ENCODE measurements at regions not wholly inside any gene's neighbourhood (a gene's known extent, or its start where the extent isn't known, plus 50 kb on each side); places are given as distances from the start of the nearest gene placed in this dataset.

GRCh38 chr4:125398263-125399002 is 83.7 kb downstream of the FAT4 start:
- DNase-seq (ENCODE audit: low read depth in 1 of 2, low spot score in 1 of 2) = no peak
- TF ChIP-seq, protein P1, sequence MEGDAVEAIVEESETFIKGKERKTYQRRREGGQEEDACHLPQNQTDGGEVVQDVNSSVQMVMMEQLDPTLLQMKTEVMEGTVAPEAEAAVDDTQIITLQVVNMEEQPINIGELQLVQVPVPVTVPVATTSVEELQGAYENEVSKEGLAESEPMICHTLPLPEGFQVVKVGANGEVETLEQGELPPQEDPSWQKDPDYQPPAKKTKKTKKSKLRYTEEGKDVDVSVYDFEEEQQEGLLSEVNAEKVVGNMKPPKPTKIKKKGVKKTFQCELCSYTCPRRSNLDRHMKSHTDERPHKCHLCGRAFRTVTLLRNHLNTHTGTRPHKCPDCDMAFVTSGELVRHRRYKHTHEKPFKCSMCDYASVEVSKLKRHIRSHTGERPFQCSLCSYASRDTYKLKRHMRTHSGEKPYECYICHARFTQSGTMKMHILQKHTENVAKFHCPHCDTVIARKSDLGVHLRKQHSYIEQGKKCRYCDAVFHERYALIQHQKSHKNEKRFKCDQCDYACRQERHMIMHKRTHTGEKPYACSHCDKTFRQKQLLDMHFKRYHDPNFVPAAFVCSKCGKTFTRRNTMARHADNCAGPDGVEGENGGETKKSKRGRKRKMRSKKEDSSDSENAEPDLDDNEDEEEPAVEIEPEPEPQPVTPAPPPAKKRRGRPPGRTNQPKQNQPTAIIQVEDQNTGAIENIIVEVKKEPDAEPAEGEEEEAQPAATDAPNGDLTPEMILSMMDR (IDR thresholded peaks at IDR 0.05; ENCODE audit: insufficient read depth, low read length) = no peak
- TF ChIP-seq REST (IDR thresholded peaks at IDR 0.05; ENCODE audit: insufficient replicate concordance, low read depth) (no peak), POLR2AphosphoS5 (IDR thresholded peaks at IDR 0.05; ENCODE audit: low read depth) (no peak), GABPA (IDR thresholded peaks at IDR 0.05; ENCODE audit: low read depth) (no peak), SPI1 (IDR thresholded peaks at IDR 0.05; ENCODE audit: borderline replicate concordance, low read depth) (no peak)
- no peak overlapping the region for H3K27ac ChIP-seq (replicated peaks)
- no peaks in the 10 kb centered on the region for H3K27me3 ChIP-seq (ENCODE audit: insufficient read depth, poor library complexity, severe bottlenecking)
- H3K4me3 ChIP-seq (replicated peaks; ENCODE audit: insufficient read depth, low read length) = no peak overlapping the region

DNA sequence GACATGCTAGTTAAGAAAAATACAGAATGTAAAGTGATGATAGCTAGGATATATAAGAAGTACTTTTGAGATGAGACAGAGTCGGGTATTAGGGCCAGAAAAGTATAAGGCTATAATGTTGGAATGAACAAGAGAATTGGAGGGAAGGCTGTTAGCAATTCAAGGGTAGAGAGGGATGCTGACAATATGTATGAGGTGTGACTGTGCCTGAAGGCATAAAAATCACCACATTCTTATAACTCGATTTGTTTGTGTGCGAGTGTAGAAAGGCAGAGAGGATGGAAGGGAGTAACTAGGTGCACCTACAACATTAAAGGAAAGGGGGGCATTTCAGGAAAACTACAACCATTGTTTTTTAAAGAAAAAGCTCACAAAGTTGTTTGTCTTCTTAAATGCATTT is 86.0 kb downstream of the FAT4 start:
- no peaks in the 10 kb centered on the region for H3K27me3 ChIP-seq (ENCODE audit: insufficient read depth, poor library complexity, severe bottlenecking)
- no peak overlapping the region for H3K27ac ChIP-seq (replicated peaks)
- no peak for DNase-seq (ENCODE audit: low read depth in 1 of 2, low spot score in 1 of 2)
- TF ChIP-seq SPI1 (IDR thresholded peaks at IDR 0.05; ENCODE audit: borderline replicate concordance, low read depth) (no peak), REST (IDR thresholded peaks at IDR 0.05; ENCODE audit: insufficient replicate concordance, low read depth) (no peak), GABPA (IDR thresholded peaks at IDR 0.05; ENCODE audit: low read depth) (no peak), POLR2AphosphoS5 (IDR thresholded peaks at IDR 0.05; ENCODE audit: low read depth) (no peak)
- TF ChIP-seq, protein P1 (IDR thresholded peaks at IDR 0.05; ENCODE audit: insufficient read depth, low read length) = no peak
- H3K4me3 ChIP-seq (replicated peaks; ENCODE audit: insufficient read depth, low read length) = no peak overlapping the region

- Histone ChIP-seq H3K4me3 (replicated peaks; ENCODE audit: insufficient read depth, low read length) (no peak overlapping the region), H3K27ac (replicated peaks) (no peak overlapping the region), H3K27me3 (ENCODE audit: insufficient read depth, poor library complexity, severe bottlenecking) (no peaks in the 10 kb centered on the region)
- no peak for DNase-seq (ENCODE audit: low read depth in 1 of 2, low spot score in 1 of 2)
- TF ChIP-seq, protein P1 (IDR thresholded peaks at IDR 0.05; ENCODE audit: insufficient read depth, low read length) = no peak
These were observed 87.0 kb downstream of the FAT4 start for GRCh38 chr4:125401784-125402183.

- TF ChIP-seq SPI1 (IDR thresholded peaks at IDR 0.05; ENCODE audit: borderline replicate concordance, low read depth) (no peak), REST (IDR thresholded peaks at IDR 0.05; ENCODE audit: insufficient replicate concordance, low read depth) (no peak), POLR2AphosphoS5 (IDR thresholded peaks at IDR 0.05; ENCODE audit: low read depth) (no peak), GABPA (IDR thresholded peaks at IDR 0.05; ENCODE audit: low read depth) (no peak)
- TF ChIP-seq, protein P1 (IDR thresholded peaks at IDR 0.05; ENCODE audit: insufficient read depth, low read length) = no peak
- DNase-seq (ENCODE audit: low read depth in 1 of 2, low spot score in 1 of 2) = no peak
These were observed 105.8 kb downstream of the FAT4 start for GRCh38 chr4:125420526-125420925.

More at GRCh38 chr4:125420526-125420925, 105.8 kb downstream of the FAT4 start:
- H3K27me3 ChIP-seq (ENCODE audit: insufficient read depth, poor library complexity, severe bottlenecking) = no peaks in the 10 kb centered on the region
- H3K27ac ChIP-seq (replicated peaks) = no peak overlapping the region
- H3K4me3 ChIP-seq (replicated peaks; ENCODE audit: insufficient read depth, low read length) = no peak overlapping the region

Data from HL-60 (cell line).